Endothelial cell of umbilical vein (primary cell): ENCODE measurements at regions not wholly inside any gene's neighbourhood (a gene's known extent, or its start where the extent isn't known, plus 50 kb on each side); places are given as distances from the start of the nearest gene placed in this dataset.

Experiments
- EZH2 ChIP-seq: IDR thresholded peaks from 2 replicates; pipeline ENCODE4 v1.6.1; 2012; ENCODE audit warnings: borderline replicate concordance, low read depth, mild to moderate bottlenecking, moderate library complexity, low read length, inconsistent platforms; ENCODE audit not compliant: severe bottlenecking
- JUN ChIP-seq: IDR thresholded peaks from 2 replicates; pipeline ENCODE4 v1.6.1; 2011; ENCODE audit warnings: borderline replicate concordance, low read depth; ENCODE audit not compliant: insufficient read length, insufficient read depth
- MAX ChIP-seq: IDR thresholded peaks from 2 replicates; pipeline ENCODE4 v1.6.1; 2011; ENCODE audit not compliant: insufficient read depth, insufficient read length
- POLR2A ChIP-seq: IDR thresholded peaks from 2 replicates; pipeline ENCODE4 v1.6.1; 2012; ENCODE audit warnings: low read depth, mild to moderate bottlenecking, control low read depth, low read length
- TF ChIP-seq, protein P1 (sequence below), 2 donors: IDR thresholded peaks; 1 replicate in 1 of 2; 2 replicates in 1 of 2; pipeline ENCODE4 v1.5.1; 2011; ENCODE audit warnings: low read length in 2 of 2, mild to moderate bottlenecking in 2 of 2, moderate library complexity in 2 of 2, control low read depth in 1 of 2, inconsistent platforms in 1 of 2, low read depth in 1 of 2; ENCODE audit not compliant: insufficient read depth in 1 of 2; ENCODE audit errors: extremely low read depth in 1 of 2

- TF ChIP-seq POLR2A = no peak
- TF ChIP-seq EZH2 = no peak
- TF ChIP-seq, protein P1, sequence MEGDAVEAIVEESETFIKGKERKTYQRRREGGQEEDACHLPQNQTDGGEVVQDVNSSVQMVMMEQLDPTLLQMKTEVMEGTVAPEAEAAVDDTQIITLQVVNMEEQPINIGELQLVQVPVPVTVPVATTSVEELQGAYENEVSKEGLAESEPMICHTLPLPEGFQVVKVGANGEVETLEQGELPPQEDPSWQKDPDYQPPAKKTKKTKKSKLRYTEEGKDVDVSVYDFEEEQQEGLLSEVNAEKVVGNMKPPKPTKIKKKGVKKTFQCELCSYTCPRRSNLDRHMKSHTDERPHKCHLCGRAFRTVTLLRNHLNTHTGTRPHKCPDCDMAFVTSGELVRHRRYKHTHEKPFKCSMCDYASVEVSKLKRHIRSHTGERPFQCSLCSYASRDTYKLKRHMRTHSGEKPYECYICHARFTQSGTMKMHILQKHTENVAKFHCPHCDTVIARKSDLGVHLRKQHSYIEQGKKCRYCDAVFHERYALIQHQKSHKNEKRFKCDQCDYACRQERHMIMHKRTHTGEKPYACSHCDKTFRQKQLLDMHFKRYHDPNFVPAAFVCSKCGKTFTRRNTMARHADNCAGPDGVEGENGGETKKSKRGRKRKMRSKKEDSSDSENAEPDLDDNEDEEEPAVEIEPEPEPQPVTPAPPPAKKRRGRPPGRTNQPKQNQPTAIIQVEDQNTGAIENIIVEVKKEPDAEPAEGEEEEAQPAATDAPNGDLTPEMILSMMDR (IDR thresholded peaks at IDR 0.05; ENCODE audit: extremely low read depth in 1 of 2, insufficient read depth in 1 of 2, low read depth in 1 of 2, low read length in 2 of 2) = no peak
- TF ChIP-seq JUN = no peak
- TF ChIP-seq MAX = no peak
These were observed 425.5 kb downstream of the GXYLT1 start for GRCh38 chr12:41719214-41719613.
